Activated T-cell treated with anti-CD3 and anti-CD28 coated beads, Interleukin-2, amount 50 U/mL, for 72 hours (primary cell): ENCODE measurements at regions not wholly inside any gene's neighbourhood (a gene's known extent, or its start where the extent isn't known, plus 50 kb on each side); places are given as distances from the start of the nearest gene placed in this dataset.

Experiments used
- ATAC-seq, 2 donors: fragments of 150-1000 bp; cut with Tn5 transposase; replicated peaks in 1 of 2; 2 replicates each; pipeline ENCODE4 v1.10.0; 2021; ENCODE audit warnings: moderate library complexity in 2 of 2, mild to moderate bottlenecking in 1 of 2
- DNase-seq, 2 donors: peaks; one replicate each; pipeline ENCODE4 v3.0.0; 2021 to 2022; ENCODE audit warnings: mixed read lengths in 1 of 2
- H3K27ac Mint-ChIP-seq: one replicate; pipeline ENCODE4 v1.8.0; 2022; ENCODE audit warnings: mild to moderate bottlenecking, moderate library complexity, mixed read lengths
- H3K27me3 Mint-ChIP-seq: one replicate; pipeline ENCODE4 v1.8.0; 2022; ENCODE audit warnings: low read depth, mixed read lengths
- H3K36me3 Mint-ChIP-seq, 2 donors: one replicate each; pipeline ENCODE4 v1.8.0; 2022; ENCODE audit warnings: mixed read lengths in 2 of 2, mild to moderate bottlenecking in 1 of 2; ENCODE audit not compliant: insufficient read depth in 2 of 2
- H3K4me1 Mint-ChIP-seq: one replicate; pipeline ENCODE4 v1.8.0; 2022; ENCODE audit warnings: low read depth, mixed read lengths
- H3K4me3 Mint-ChIP-seq, 2 donors: one replicate each; pipeline ENCODE4 v1.8.0; 2022; ENCODE audit warnings: mild to moderate bottlenecking in 2 of 2, mixed read lengths in 2 of 2, moderate library complexity in 2 of 2
- H3K9me3 Mint-ChIP-seq, 2 donors: one replicate each; pipeline ENCODE4 v1.8.0; 2022; ENCODE audit warnings: mixed read lengths in 2 of 2

DNA sequence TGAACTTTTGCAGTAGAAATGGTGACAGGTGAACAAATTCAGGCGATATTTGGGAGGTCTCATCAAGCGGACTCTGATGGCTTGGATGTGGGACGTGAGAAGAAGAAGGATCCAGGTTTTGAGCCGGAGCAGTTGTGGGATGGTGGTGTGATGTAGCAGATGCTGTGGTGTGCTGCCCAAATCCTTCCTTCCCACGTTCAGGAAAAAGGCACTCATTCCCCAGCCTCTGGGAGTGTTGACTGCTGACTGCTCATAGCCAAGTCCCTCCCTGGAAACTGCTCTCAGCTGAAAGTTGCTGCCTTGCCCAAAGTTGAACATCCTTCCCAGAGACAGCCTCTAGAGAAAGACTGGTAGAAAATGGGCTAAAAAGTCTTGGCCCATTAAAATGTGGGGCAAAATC lies 890.3 kb upstream of the ACVR2A start:
- DNase-seq: no peak
- no peaks in the 10 kb centered on the region for H3K27me3 Mint-ChIP-seq
- no peaks in the 10 kb centered on the region for H3K36me3 Mint-ChIP-seq
- no peak overlapping the region for H3K4me3 Mint-ChIP-seq
- no peaks in the 10 kb centered on the region for H3K4me1 Mint-ChIP-seq
- no peaks in the 10 kb centered on the region for H3K9me3 Mint-ChIP-seq
- no peak overlapping the region for H3K27ac Mint-ChIP-seq
- ATAC-seq: no peak

DNA sequence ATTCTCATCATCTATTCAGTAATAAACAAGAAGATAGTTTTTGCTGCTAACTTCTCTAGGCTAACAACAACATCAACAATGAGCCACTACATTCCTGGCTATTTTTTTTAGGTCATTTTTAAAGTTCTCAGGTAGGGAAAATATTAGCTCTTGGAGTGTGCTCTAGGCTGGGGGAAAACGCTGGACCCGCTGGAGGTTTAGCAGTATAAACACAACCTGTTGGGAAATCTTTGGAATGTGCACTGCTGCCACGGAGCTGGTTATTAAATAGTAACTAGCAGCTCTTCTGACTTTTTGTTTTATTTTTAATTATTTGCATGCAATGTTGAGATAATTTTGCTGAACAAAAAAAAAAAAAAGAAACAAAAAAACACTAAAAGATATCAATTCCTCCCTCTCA lies 892.1 kb upstream of the ACVR2A start:
- no peaks in the 10 kb centered on the region for H3K27me3 Mint-ChIP-seq
- H3K4me3 Mint-ChIP-seq: no peak overlapping the region
- DNase-seq: no peak
- H3K4me1 Mint-ChIP-seq: no peaks in the 10 kb centered on the region
- H3K27ac Mint-ChIP-seq: no peak overlapping the region
- H3K9me3 Mint-ChIP-seq: no peaks in the 10 kb centered on the region
- ATAC-seq: no peak
- H3K36me3 Mint-ChIP-seq: no peaks in the 10 kb centered on the region

DNA sequence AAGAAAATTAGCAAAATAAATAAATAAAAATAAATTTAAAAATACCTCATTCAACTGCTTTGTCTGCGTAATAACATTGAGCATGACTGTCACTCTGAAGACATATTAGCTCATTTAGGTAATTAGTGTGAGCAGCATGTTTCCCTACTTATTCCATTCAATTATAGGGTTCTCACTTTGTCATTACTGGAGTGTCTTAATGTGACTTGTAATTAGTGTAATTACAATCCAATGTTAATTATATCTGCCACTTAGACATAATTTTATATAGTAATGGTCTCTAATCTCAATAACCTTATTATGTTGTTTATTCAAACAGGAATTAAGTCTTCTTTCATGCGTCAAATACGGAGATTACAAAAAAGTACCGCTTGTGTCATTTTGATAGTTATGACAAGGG lies 893.9 kb upstream of the ACVR2A start:
- ATAC-seq: no peak
- Mint-ChIP-seq H3K36me3 (no peaks in the 10 kb centered on the region), H3K4me1 (no peaks in the 10 kb centered on the region)

DNA sequence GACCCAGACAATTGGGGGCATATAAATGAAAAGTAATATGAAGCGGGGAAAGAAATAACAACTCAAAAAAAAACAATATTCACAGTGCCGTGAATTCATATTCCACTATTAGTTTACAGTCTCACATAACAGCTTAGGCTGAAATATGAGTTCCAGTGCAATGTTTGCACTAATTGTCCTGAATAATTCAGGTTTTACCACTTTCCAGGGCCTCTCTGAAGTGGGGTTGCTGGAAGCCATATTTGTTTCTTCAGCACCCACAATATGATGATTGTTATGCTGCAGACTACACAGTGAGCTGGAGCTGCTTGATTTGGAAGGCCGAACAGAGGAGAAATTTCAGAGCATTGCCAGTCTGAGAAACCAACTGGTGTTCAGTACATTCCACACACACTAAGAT lies 894.5 kb upstream of the ACVR2A start:
- Mint-ChIP-seq H3K4me1 (no peaks in the 10 kb centered on the region), H3K27ac (no peak overlapping the region), H3K36me3 (no peaks in the 10 kb centered on the region), H3K27me3 (no peaks in the 10 kb centered on the region), H3K4me3 (no peak overlapping the region), H3K9me3 (no peaks in the 10 kb centered on the region)
- ATAC-seq (no peak), DNase-seq (no peak)

More for the DNA sequence above, 893.9 kb upstream of the ACVR2A start:
- Mint-ChIP-seq H3K4me3 (no peak overlapping the region), H3K27me3 (no peaks in the 10 kb centered on the region), H3K9me3 (no peaks in the 10 kb centered on the region), H3K27ac (no peak overlapping the region)
- DNase-seq: no peak

DNA sequence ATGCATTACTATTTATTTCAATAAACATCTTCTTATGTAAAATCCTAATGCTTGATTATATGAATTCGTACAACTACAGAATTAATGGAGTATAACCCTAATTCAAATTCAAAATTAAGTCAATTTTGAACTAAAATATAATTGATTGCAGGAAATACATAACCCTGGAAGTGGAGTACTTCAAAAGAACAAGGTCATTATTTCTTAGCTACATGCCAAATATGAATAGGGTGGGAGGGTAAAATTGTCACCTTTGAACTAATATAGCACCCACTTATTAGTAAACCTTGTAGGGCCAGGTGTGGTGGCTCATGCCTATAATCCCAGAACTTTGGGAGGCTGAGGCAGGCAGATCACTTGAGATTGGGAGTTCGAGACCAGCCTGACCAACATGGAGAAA lies 895.4 kb upstream of the ACVR2A start:
- no peak overlapping the region for H3K4me3 Mint-ChIP-seq
- peaks cover 0 to 2% of the 10 kb centered on the region in 2 donors for H3K9me3 Mint-ChIP-seq
- no peaks in the 10 kb centered on the region for H3K36me3 Mint-ChIP-seq
- no peak overlapping the region for H3K27ac Mint-ChIP-seq
- H3K4me1 Mint-ChIP-seq: no peaks in the 10 kb centered on the region
- ATAC-seq: no peak
- DNase-seq: no peak
- no peaks in the 10 kb centered on the region for H3K27me3 Mint-ChIP-seq

DNA sequence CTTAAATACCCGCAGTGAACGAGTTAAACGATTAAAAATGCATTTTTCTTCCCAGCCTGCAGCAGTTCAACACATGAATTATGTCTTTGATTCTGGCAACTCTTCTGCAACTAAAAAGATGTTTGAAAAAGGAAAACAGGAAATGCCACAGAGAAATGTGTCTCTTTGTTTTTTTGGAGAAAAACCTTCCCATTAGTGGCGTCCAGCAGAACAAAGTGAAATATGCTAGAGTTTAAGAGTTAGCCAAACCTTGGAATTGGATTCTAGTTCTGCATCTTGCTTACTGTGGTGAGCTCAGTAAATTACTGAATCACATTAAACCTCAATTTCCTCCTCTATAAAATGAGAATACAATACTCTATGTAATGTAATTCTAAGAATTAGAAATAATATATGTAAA lies 900.2 kb upstream of the ACVR2A start:
- Mint-ChIP-seq H3K27me3 (peaks cover 6% of the 10 kb centered on the region), H3K27ac (no peak overlapping the region), H3K36me3 (no peaks in the 10 kb centered on the region), H3K4me1 (no peaks in the 10 kb centered on the region), H3K9me3 (peaks cover 0 to 2% of the 10 kb centered on the region in 2 donors), H3K4me3 (no peak overlapping the region)
- no peak for DNase-seq
- ATAC-seq: no peak

DNA sequence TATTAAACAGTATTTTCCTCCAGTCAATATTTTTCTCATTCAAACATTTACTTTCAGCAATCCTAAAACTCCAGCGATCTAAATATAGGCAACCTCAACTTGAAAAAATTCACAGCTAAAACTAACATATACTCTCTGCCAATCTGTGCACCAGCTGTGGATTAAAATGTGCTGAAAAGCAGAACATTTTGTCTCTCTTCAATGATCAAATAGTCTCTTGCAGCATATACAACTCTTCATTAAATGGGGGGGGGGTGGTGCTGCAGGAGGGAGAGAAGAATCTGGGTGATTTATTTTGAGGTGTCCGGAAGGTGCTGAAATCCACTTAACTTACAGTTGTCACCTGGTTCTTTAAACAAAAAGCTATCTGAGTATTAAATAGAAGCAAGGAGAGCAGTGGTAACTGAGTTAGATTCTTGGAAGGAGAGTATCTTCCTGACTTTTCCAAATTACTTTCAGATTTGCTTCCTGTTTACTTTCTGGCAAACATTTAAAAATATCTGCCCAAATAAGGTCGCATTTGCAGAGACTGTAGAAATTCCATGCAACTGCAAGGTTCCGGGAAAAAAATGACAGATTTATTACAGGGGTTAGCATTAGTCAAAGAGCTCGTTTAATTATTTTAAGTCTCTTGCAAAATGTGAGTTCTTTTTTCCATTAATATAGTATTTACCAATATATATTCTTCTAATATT lies 904.7 kb upstream of the ACVR2A start:
- no peak for ATAC-seq
- peaks cover 1 to 8% of the 10 kb centered on the region in 2 donors for H3K9me3 Mint-ChIP-seq

DNA sequence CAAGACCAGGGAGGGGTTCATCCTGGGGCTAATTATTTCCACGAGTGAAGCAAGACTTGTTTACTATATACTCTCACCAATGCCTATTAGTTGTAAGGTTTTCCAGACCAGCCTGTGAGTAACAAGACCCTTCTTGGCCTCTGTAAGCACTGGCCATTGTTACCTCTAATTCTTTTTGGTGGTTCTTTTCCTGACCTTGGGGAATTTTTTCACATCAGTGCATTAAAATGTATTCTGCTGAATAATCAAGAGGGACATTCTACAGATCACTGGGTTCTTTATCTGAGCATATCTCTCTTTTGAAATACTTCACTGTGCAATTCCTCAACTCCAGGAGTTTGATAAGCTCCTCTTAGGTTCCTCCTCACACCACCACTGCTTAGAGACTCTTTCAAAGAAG lies 909.9 kb upstream of the ACVR2A start:
- Mint-ChIP-seq H3K9me3 (peaks cover 6 to 9% of the 10 kb centered on the region in 2 donors), H3K27ac (no peak overlapping the region), H3K27me3 (no peaks in the 10 kb centered on the region), H3K4me1 (no peaks in the 10 kb centered on the region), H3K4me3 (no peak overlapping the region), H3K36me3 (no peaks in the 10 kb centered on the region)
- ATAC-seq (no peak), DNase-seq (no peak)

More for the DNA sequence above, 904.7 kb upstream of the ACVR2A start:
- Mint-ChIP-seq H3K27me3 (peaks cover 6% of the 10 kb centered on the region), H3K27ac (no peak overlapping the region), H3K4me3 (no peak overlapping the region), H3K4me1 (no peaks in the 10 kb centered on the region), H3K36me3 (no peaks in the 10 kb centered on the region)
- DNase-seq: no peak

DNA sequence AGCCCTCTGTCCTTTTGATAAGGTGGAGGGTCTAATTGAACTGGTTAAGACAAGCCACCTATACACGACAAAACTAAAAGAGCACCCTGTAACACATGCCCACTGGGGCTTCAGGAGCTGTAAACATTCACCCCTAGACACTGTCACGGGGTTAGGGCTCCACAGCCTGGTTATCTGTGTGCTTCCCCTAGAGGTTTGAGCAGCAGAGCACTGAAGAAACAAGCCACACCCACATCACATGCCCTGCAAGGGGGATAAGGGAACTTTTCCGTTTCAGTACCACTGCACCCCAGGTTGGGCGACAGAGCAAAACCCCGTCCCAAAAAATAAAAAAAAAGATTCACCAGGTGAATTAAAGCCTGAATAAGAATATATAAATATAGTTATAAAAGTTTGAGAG lies 913.7 kb upstream of the ACVR2A start:
- H3K27me3 Mint-ChIP-seq: peaks cover 5% of the 10 kb centered on the region
- no peak overlapping the region for H3K27ac Mint-ChIP-seq
- H3K36me3 Mint-ChIP-seq: no peaks in the 10 kb centered on the region
- no peak for ATAC-seq
- no peak overlapping the region for H3K4me3 Mint-ChIP-seq
- peaks cover 3 to 4% of the 10 kb centered on the region in 2 donors for H3K9me3 Mint-ChIP-seq
- no peaks in the 10 kb centered on the region for H3K4me1 Mint-ChIP-seq
- DNase-seq: no peak

DNA sequence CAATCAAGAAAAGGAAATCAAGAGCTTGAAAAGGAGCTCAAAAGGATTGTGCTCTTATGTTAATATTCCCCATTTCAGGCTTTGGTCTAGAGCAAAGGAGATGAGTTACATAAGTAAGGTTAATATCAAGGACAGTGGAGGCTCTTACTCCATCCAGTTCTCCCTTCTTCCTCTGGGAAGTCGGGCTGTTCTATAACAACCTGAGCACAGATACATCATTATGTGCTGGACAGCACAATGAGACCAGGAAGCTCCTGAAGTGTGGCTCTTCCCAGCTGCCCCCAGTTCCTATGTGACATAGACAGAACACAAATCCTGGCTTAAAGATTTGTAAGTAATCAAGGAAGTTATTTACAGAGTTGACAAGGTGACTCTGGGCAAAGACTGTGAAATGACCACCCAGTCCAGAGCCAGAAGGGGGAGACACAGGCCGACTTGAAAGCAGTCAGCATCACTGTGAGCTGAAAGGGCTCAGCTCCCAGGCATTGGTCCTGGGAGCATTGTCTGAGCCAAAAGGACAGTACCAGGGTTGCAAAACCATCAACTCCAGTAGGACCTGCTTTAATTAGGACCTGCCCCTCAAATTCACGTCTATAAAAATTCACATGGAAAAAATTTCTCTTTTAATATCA lies 917.6 kb upstream of the ACVR2A start:
- H3K36me3 Mint-ChIP-seq: no peaks in the 10 kb centered on the region
- peaks cover 5% of the 10 kb centered on the region for H3K27me3 Mint-ChIP-seq
- H3K4me3 Mint-ChIP-seq: no peak overlapping the region
- ATAC-seq (no peak), DNase-seq (no peak)
- no peaks in the 10 kb centered on the region for H3K4me1 Mint-ChIP-seq
- no peaks in the 10 kb centered on the region for H3K9me3 Mint-ChIP-seq
- H3K27ac Mint-ChIP-seq: no peak overlapping the region

DNA sequence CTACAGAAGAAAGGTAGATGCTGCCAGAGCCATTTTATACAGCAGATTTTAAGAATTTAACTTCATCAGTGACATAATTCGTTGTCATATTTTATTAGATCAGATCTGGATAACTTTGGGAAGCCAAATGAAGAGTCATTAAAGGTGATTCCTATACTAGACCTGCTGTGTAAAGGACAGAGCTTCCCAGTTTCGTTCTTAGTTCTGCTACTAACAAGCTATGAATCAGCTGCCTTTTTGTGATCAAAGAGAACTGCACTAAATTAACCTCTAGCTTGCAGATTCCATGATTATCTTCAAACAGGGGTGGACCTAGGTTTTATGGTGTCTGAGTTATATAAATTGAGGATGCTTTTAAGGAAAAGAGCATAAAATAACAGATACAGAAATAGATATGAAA lies 926.5 kb upstream of the ACVR2A start:
- Mint-ChIP-seq H3K4me1 (no peaks in the 10 kb centered on the region), H3K27me3 (no peaks in the 10 kb centered on the region), H3K4me3 (no peak overlapping the region), H3K27ac (no peak overlapping the region), H3K36me3 (no peaks in the 10 kb centered on the region), H3K9me3 (no peaks in the 10 kb centered on the region)
- no peak for ATAC-seq
- DNase-seq: no peak

DNA sequence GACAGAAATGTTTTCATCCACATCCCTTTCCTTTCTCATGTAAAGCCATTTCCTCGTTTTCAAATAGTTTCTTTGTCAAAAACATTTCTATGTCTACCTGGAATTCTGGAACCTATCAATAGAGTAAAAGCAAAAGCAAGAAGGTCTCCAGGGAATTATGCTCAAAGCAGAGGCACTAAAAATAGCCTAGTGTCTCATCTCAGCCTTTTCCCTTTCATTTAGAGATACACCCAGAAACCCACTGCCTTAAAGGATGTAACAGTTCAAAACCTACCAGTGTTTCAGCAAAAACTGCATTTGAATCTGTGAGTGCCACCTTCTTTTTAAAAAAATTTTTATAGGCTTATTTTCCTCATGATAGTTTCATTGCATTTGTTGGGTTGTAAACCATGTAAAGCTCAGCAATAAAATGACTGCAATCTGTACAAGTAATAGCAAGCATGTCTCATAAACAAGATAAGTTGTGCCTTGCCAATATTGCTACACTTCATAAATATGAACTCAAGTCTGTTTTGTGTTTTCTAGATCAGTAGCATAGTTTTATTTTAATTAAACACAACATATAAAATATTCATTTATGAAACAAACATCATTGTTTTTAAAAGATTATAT lies 927.3 kb upstream of the ACVR2A start:
- Mint-ChIP-seq H3K27me3 (no peaks in the 10 kb centered on the region), H3K9me3 (no peaks in the 10 kb centered on the region), H3K27ac (no peak overlapping the region), H3K36me3 (no peaks in the 10 kb centered on the region), H3K4me3 (no peak overlapping the region), H3K4me1 (no peaks in the 10 kb centered on the region)
- no peak for ATAC-seq
- DNase-seq: no peak

DNA sequence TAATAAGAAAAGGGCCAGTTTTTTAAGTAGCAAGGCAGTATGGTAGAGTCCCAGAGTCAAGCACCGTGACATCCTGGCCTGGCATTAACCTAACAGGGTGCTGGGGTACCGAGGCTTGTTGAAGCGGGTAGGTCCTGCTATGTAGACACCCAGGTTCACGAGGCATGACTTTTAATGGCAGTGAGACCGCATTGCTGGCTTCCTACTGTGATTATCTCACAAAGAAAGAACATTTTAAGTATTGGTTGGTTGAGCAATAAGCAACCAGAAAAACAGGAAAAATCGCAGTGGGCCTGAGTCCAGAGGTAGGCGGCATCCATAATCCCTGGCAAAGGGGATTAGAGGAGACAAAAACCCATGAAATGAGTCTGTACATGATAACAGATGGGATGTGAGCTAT lies 927.9 kb upstream of the ACVR2A start:
- no peaks in the 10 kb centered on the region for H3K27me3 Mint-ChIP-seq
- DNase-seq (no peak), ATAC-seq (no peak)
- no peak overlapping the region for H3K4me3 Mint-ChIP-seq
- no peaks in the 10 kb centered on the region for H3K9me3 Mint-ChIP-seq
- no peak overlapping the region for H3K27ac Mint-ChIP-seq
- H3K4me1 Mint-ChIP-seq: no peaks in the 10 kb centered on the region
- H3K36me3 Mint-ChIP-seq: no peaks in the 10 kb centered on the region

DNA sequence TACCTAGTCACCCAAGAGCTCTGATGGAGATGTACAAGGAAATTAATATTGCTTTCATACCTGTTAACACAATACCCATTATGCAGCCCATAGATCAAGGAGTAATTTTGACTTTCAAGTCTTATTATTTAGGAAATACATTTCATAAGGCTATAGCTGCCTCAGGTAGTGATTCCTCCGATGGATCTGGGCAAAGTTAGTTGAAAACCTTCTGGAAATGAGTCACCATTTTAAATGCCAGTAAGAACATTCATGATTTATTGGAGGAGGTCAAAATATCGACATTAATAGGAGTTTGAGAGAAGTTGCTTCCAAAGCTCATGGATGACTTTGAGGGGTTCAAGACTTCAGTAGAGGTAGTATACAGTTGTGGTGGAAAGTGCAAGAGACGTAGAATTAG lies 931.4 kb upstream of the ACVR2A start:
- ATAC-seq (no peak), DNase-seq (no peak)
- no peaks in the 10 kb centered on the region for H3K36me3 Mint-ChIP-seq
- H3K4me3 Mint-ChIP-seq: no peak overlapping the region
- H3K9me3 Mint-ChIP-seq: no peaks in the 10 kb centered on the region
- H3K27ac Mint-ChIP-seq: no peak overlapping the region
- no peaks in the 10 kb centered on the region for H3K27me3 Mint-ChIP-seq
- no peaks in the 10 kb centered on the region for H3K4me1 Mint-ChIP-seq
